AML-193 (cell line): ENCODE measurements at regions not wholly inside any gene's neighbourhood (a gene's known extent, or its start where the extent isn't known, plus 50 kb on each side); places are given as distances from the start of the nearest gene placed in this dataset.
"Not testable (repeated sequence)": the region's sequence is repeated elsewhere in the genome, so short reads cannot be mapped to it uniquely, and the experiment has no call there.

Experiments
- DNase-seq, 2 experiments: peaks; one replicate each; lab custom pipeline; 2025; lab: John Stamatoyannopoulos, UW

DNA sequence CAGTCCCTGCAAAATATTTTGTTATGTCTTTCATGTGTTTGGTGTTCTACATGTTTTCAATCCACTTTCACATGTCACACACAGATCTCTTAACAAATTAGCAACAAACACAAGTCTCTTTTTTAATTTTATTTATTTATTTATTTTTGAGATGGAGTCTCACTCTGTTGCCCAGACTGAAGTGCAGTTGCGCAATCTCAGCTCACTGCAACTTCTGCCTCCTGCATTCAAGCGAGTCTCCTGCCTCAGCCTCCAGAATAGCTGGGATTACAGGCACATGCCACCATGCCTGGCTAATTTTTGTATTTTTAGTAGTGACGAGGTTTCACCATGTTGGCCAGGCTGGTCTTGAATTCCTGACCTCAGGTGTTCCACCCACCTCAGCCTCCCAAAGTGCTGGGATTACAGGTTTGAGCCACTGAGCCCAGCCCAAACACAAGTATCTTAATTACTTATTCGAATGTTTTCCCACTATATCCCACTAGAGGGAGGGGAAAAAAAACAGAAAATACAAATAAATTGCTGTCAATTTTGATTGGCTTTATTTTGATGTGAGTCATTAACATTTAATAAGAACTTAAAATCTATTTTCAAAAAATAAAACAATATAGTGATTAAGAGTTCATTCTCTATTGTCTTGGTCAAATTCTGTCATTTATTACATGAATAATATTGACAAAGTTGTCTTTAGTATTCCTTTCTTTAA lies 1641.0 kb upstream of the CELF4 start:
- not testable (repeated sequence) for DNase-seq

DNA sequence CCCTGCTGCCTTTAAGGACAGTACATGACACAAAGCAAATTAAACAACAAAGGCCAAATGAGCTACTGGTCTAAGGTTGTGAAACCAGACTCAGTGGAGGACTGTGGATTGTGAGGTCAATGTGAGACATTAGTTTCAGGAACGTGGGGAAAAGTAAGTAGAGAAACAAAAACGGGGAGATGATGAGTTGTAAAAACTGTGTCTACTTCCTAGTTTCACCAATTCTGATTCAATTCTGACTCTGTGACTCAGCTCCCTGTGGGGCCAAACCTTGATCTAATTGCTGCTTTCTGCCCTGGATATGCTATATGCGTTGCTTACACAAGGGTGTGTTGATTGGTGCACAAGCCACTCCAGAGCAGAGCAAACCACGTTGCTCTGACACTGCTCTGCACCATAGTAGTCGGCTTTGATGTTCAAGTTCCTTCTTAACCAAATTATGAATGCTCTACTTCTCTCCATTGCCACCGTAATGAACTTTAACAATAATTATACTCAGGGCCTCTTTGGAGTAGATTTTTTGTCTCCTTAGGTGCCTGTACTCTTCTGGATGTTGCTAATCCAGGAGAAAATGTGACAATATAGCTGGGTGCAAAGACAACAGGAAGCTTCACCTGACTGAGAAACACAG lies 1640.1 kb upstream of the CELF4 start:
- no peak for DNase-seq

- DNase-seq = no peak
Observed at GRCh38 chr18:39200153-39200552, 1634.6 kb upstream of the CELF4 start.

DNA sequence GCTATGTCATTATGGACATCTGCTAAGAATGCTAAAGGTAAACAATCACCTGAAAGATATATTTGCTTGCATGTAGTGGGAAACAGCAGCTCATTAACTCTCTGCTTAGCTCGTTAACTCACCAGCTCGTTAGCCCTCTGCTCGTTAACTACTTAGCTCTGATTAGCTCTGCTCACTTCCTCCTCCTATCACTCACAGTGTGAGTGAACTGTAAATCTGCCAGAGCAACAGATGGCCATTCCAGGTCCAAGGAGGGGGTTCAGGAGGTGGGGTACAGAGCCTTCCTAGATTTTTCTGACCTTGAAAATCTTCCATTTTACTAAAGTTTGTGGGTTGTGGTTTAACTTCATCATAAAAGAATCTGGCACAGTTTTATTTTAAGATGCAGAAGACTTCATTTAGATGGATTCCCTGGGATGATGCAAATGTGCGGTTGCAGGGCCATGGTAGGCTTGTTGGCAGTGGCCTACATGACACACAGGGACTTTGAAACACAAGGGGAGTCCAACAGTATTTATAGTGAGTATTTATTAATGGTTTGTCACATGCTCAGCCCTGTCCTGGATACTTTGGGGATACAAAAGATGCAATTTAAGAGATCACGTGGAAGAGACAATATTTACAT lies 1633.7 kb upstream of the CELF4 start:
- no peak for DNase-seq

DNA sequence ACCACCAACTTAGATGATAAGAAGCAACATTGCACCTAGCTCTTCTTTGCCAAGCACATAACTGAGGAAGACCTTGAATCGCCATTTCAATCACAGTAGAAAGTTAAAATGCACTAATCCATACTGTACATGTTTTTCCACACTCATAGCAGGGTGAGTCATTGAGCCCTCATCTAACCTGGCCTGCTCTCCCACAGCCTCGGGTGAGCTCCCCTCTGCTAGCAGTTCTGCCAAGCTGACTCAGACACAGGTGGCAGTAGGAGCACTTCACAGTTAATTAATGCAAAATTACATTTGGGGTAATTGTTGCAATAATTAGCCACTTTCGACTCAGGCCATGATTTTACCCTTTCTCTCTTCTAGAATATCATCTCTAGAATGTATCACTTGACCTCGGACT lies 1632.8 kb upstream of the CELF4 start:
- DNase-seq = no peak

GRCh38 chr18:39191931-39192330 lies 1626.3 kb upstream of the CELF4 start:
- no peak for DNase-seq

DNA sequence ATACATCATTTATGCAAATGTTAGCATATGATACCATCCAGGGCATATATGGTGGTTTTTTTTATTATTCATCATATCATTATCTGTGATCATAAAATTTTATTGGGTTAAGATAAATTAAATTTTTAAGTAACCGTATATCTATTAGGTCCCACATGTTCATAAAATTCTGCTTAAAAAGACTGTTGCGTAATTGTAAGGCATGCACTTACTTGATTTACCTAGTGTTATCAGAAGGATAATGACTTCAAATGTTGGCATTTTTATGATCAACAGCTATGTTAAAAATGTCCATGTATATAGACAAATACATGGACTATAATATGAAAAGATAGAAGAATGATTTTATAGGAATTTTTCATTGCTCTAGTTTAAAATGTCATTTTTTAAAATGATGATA lies 1625.5 kb upstream of the CELF4 start:
- no peak for DNase-seq

DNA sequence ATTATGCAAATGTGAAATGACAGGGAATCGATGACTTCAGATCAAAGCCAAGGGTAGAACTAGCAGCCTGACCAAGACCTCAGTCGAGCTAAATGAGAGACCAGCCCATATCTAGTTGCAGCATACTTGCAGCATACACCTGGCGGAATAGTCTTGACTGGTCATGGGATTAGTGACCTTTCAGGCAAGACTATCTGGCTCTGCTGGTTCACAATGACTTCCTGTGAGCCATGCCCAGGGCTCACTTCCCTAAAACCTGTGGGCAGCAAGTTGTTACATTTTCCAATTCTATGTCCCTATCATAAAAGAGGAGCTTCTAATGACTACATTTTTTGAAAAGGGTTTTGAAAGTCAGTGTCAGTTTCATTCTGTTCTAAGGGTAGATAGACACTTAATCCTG lies 1624.9 kb upstream of the CELF4 start:
- DNase-seq = no peak

GRCh38 chr18:39188278-39188677 lies 1622.7 kb upstream of the CELF4 start:
- DNase-seq = no peak

DNA sequence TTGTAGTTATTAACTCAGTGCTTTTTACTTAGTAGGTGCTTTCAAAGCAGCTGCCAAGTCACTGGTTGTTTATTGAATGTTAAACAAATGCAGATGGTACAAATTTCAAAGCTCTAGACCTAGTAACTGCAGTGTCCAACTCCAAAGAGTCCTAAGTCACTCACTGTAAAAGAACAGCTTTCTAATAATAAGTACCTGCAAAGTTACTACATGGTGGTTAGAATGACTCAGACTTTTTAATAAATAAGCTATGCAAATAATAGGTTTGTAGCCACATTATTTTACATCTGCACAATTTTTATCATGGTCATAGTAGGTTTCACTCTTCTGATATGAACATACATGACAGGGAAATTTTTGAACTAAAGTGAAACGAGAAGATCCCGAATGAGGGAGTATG lies 1620.4 kb upstream of the CELF4 start:
- no peak for DNase-seq

- no peak for DNase-seq
Observed at GRCh38 chr18:39184176-39184575, 1618.6 kb upstream of the CELF4 start.

DNA sequence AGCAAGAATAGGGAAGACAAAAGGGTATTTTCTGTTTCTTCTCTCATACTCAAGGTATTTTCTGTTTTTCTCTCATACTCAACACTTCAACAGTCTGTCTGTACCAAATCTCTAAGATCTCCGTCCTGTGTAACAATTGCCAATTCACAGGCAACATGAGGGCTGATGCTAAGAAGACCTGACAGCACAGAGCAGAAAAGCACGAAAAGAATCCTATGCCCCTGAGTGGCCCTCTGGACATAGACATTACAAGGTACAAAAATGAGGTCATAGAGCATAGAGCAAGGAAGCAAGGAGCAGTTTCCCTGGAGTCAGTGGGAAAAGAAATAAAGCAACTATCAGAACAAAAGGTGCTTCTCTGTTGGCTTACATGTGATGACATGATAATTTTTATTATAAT lies 1612.6 kb upstream of the CELF4 start:
- DNase-seq = no peak

- DNase-seq = no peak
Observed at GRCh38 chr18:39172695-39173421, 1607.3 kb upstream of the CELF4 start.

GRCh38 chr18:39168723-39169122 lies 1603.1 kb upstream of the CELF4 start:
- DNase-seq = no peak

- DNase-seq = no peak
Observed at GRCh38 chr18:39167990-39168389, 1602.4 kb upstream of the CELF4 start.

DNA sequence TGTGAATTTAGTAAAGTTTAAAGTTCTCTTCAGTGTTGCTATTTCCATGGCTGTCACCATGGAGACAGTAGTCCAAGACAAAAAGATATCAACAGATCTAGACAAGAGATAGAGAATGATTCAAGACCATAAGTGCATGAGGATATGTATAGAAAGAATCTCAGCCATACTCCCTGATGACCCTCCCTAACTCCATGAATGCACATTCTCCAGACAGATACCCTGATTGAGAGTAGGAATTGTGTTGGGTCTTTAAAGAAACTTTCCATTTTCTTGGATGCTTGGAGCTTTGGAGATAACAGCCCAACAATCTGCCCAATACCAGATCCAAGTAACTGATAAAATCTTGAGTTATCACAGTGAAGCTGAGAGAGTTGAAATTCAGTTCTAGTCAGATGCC lies 1601.2 kb upstream of the CELF4 start:
- no peak for DNase-seq

GRCh38 chr18:39162013-39162827 lies 1596.6 kb upstream of the CELF4 start:
- no peak for DNase-seq

- DNase-seq = no peak
Observed at GRCh38 chr18:39149211-39149806, 1583.7 kb upstream of the CELF4 start.

GRCh38 chr18:39134255-39134654 lies 1568.7 kb upstream of the CELF4 start:
- DNase-seq = no peak

DNA sequence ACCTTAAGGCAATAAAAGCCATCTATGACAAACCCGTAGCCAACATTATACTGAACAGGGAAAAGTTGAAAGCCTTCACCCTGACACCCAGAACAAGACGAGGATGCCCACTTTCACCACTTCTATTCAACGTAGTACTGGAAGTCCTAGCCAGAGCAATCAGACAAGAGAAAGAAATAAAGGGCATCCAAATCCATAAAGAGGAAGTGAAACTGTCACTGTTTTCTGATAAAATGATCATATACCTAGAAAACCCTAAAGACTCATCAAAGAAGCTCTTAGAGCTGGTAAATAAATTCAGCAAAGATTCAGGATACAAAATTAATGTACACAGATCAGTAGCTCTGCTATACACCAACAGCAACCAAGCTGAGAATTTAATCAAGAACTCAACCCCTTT lies 1561.9 kb upstream of the CELF4 start:
- not testable (repeated sequence) for DNase-seq

DNA sequence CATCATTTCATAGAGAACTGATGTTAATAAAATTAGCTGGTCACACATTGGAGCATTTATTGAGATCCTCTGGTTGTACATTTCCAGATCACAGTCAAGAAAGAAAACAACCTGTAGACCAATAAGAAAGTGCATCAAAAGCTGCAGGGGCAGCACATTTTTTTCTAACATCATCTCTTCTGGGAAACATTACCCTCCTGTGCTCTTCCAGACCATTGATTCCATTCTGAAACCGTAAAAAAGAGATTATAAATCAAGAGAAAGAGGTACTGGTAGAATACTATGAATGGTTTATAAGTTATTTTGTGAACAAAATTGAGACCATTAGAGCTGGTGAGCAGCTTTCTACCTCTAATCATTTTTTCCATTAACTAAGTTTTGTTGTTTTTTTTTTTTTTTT lies 1548.2 kb upstream of the CELF4 start:
- DNase-seq = no peak

DNA sequence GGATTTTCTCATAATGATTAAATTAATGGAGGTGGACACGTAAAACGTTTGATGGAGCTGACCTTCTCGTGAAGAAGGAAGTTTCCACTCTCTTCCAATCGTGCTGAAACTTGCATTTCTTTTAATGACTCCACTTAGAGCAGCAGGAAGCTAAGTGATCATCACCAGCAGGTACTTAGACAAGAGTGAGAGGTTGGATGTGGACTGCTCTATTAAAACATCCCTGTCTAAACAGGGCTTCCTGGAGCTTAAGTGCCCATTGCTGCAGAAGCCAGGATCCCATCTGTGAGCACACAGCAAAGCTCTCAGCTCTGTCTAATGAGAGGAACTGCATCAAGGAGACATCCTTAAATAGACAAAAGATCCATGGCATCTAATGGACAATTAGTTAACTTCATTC lies 1539.5 kb upstream of the CELF4 start:
- no peak for DNase-seq
